Activated CD4-positive, alpha-beta memory T cell treated with anti-CD3 and anti-CD28 coated beads for 36 hours (primary cell): ENCODE measurements at regions not wholly inside any gene's neighbourhood (a gene's known extent, or its start where the extent isn't known, plus 50 kb on each side); places are given as distances from the start of the nearest gene placed in this dataset.
"Not testable (repeated sequence)": the region's sequence is repeated elsewhere in the genome, so short reads cannot be mapped to it uniquely, and the experiment has no call there.

Source experiments
- CTCF ChIA-PET: fragments of 350-600 bp; sonication (Branson Sonifier 250); formaldehyde crosslinking; loops from one replicate; lab custom pipeline; 2021; ENCODE audit warnings: antibody characterized with exemption, inconsistent platforms; lab: Charles Lee
- POLR2A ChIA-PET: fragments of 350-600 bp; sonication (Branson Sonifier 250); formaldehyde crosslinking; loops from one replicate; lab custom pipeline; 2021; ENCODE audit warnings: antibody characterized with exemption; lab: Charles Lee
- DNase-seq: peaks from one replicate; pipeline ENCODE4 v3.0.0-alpha.2; 2020
- H3K27ac Mint-ChIP-seq: one replicate; pipeline ENCODE4 v1.8.0; 2021; ENCODE audit warnings: mixed read lengths
- H3K27me3 Mint-ChIP-seq: one replicate; pipeline ENCODE4 v1.8.0; 2021; ENCODE audit warnings: mixed read lengths
- H3K36me3 Mint-ChIP-seq: one replicate; pipeline ENCODE4 v1.8.0; 2021; ENCODE audit warnings: mixed read lengths
- H3K4me1 Mint-ChIP-seq: one replicate; pipeline ENCODE4 v1.8.0; 2021; ENCODE audit warnings: low read depth, mixed read lengths
- H3K4me3 Mint-ChIP-seq: one replicate; pipeline ENCODE4 v1.8.0; 2021; ENCODE audit warnings: mild to moderate bottlenecking, mixed read lengths
- H3K9me3 Mint-ChIP-seq: one replicate; pipeline ENCODE4 v1.8.0; 2021; ENCODE audit warnings: mixed read lengths
- intact Hi-C: fragments of 100-400 bp; cut with micrococcal nuclease; formaldehyde crosslinking; loops from one replicate; pipeline ENCODE4 v1.15.1; 2023

- POLR2A ChIA-PET, result no interaction called here
- DNase-seq, result no peak
- CTCF ChIA-PET, result interaction anchor here (1.2 kb wide), 1 partner anchor 8 kb away, joined by 3 read pairs; no protein-coding TSS in a partner anchor
- Mint-ChIP-seq H3K4me3 (no peak overlapping the region), H3K27ac (no peak overlapping the region), H3K27me3 (no peaks in the 10 kb centered on the region), H3K4me1 (no peaks in the 10 kb centered on the region), H3K9me3 (no peaks in the 10 kb centered on the region), H3K36me3 (no peaks in the 10 kb centered on the region)
- intact Hi-C loops, result no loop called here
These were observed 183.0 kb upstream of the PRSS1 start for GRCh38 chr7:142566271-142566670.

- H3K27me3 Mint-ChIP-seq, H3K36me3 Mint-ChIP-seq, H3K9me3 Mint-ChIP-seq, POLR2A ChIA-PET, H3K27ac Mint-ChIP-seq, H3K4me3 Mint-ChIP-seq, H3K4me1 Mint-ChIP-seq, DNase-seq, CTCF ChIA-PET, intact Hi-C loops: not testable (repeated sequence)
These were observed 185.1 kb upstream of the PRSS1 start for GRCh38 chr7:142564125-142564524.

GRCh38 chr7:142563470-142563869 is 185.8 kb upstream of the PRSS1 start:
- POLR2A ChIA-PET, result no interaction called here
- CTCF ChIA-PET, result no interaction called here
- intact Hi-C loops, result no loop called here
- no peaks in the 10 kb centered on the region for H3K4me1 Mint-ChIP-seq
- H3K27ac Mint-ChIP-seq, result no peak overlapping the region
- no peak for DNase-seq
- H3K4me3 Mint-ChIP-seq, result no peak overlapping the region
- no peaks in the 10 kb centered on the region for H3K9me3 Mint-ChIP-seq
- no peaks in the 10 kb centered on the region for H3K36me3 Mint-ChIP-seq
- H3K27me3 Mint-ChIP-seq, result no peaks in the 10 kb centered on the region

GRCh38 chr7:142562688-142563087 is 186.6 kb upstream of the PRSS1 start:
- intact Hi-C loops, result no loop called here
- POLR2A ChIA-PET, result no interaction called here
- DNase-seq, result no peak
- H3K4me1 Mint-ChIP-seq, result peaks cover under 1% of the 10 kb centered on the region
- no peaks in the 10 kb centered on the region for H3K9me3 Mint-ChIP-seq
- H3K4me3 Mint-ChIP-seq, result no peak overlapping the region
- no peaks in the 10 kb centered on the region for H3K27me3 Mint-ChIP-seq
- no peaks in the 10 kb centered on the region for H3K36me3 Mint-ChIP-seq
- CTCF ChIA-PET, result no interaction called here
- H3K27ac Mint-ChIP-seq, result no peak overlapping the region

- H3K36me3 Mint-ChIP-seq, H3K4me1 Mint-ChIP-seq, H3K27ac Mint-ChIP-seq, intact Hi-C loops, H3K9me3 Mint-ChIP-seq, H3K4me3 Mint-ChIP-seq, H3K27me3 Mint-ChIP-seq, CTCF ChIA-PET, DNase-seq: not testable (repeated sequence)
- POLR2A ChIA-PET, result interaction anchor here (0.7 kb wide), 1 partner anchor 237 kb away, joined by 3 read pairs; no protein-coding TSS in a partner anchor
These were observed 187.9 kb upstream of the PRSS1 start for GRCh38 chr7:142561396-142561795.

GRCh38 chr7:142560770-142561169 is 188.5 kb upstream of the PRSS1 start:
- POLR2A ChIA-PET, CTCF ChIA-PET, intact Hi-C loops, H3K4me1 Mint-ChIP-seq, DNase-seq, H3K9me3 Mint-ChIP-seq, H3K36me3 Mint-ChIP-seq, H3K27me3 Mint-ChIP-seq: not testable (repeated sequence)
- peak overlapping the region; percentile 28 for H3K27ac Mint-ChIP-seq
- peak overlapping the region; percentile 43 for H3K4me3 Mint-ChIP-seq

GRCh38 chr7:142560166-142560565 is 189.1 kb upstream of the PRSS1 start:
- H3K36me3 Mint-ChIP-seq, result no peaks in the 10 kb centered on the region
- no peak for DNase-seq
- ChIA-PET CTCF (interaction anchor here (1.0 to 3.0 kb wide), 4 partner anchors 18 to 101 kb away, joined by 3 to 22 read pairs (median 4); no protein-coding TSS in a partner anchor), POLR2A (no interaction called here)
- peak overlapping the region; percentile 43 for H3K4me3 Mint-ChIP-seq
- intact Hi-C loops, result no loop called here
- no peak overlapping the region for H3K27ac Mint-ChIP-seq
- peaks cover 5% of the 10 kb centered on the region for H3K4me1 Mint-ChIP-seq
- no peaks in the 10 kb centered on the region for H3K9me3 Mint-ChIP-seq
- H3K27me3 Mint-ChIP-seq, result peaks cover 3% of the 10 kb centered on the region

GRCh38 chr7:142557971-142558582 is 191.2 kb upstream of the PRSS1 start:
- no peaks in the 10 kb centered on the region for H3K9me3 Mint-ChIP-seq
- no peaks in the 10 kb centered on the region for H3K36me3 Mint-ChIP-seq
- intact Hi-C loops, result loop anchor here (1.0 to 2.0 kb wide), 3 partner anchors 23 to 253 kb away; no protein-coding TSS in a partner anchor
- peaks cover 5% of the 10 kb centered on the region for H3K4me1 Mint-ChIP-seq
- peak; percentile 65 for DNase-seq
- H3K4me3 Mint-ChIP-seq, result peak overlapping the region; percentile 28
- peak overlapping the region; percentile 35 for H3K27ac Mint-ChIP-seq
- ChIA-PET POLR2A (no interaction called here), CTCF (interaction anchor here (0.6 to 3.0 kb wide), 33 partner anchors 9 to 831 kb away, joined by 3 to 22 read pairs (median 4); no protein-coding TSS in a partner anchor)
- peaks cover 3% of the 10 kb centered on the region for H3K27me3 Mint-ChIP-seq

- intact Hi-C loops, result loop anchor here (1.0 kb wide), 1 partner anchor 21 kb away; no protein-coding TSS in a partner anchor
- POLR2A ChIA-PET, result no interaction called here
- Mint-ChIP-seq H3K27me3 (peaks cover 3% of the 10 kb centered on the region), H3K36me3 (no peaks in the 10 kb centered on the region), H3K4me1 (peaks cover 5% of the 10 kb centered on the region), H3K9me3 (no peaks in the 10 kb centered on the region), H3K4me3 (no peak overlapping the region), H3K27ac (no peak overlapping the region)
- CTCF ChIA-PET, result no interaction called here
- peak; percentile 55 for DNase-seq
These were observed 192.5 kb upstream of the PRSS1 start for GRCh38 chr7:142556740-142557139.

- H3K4me3 Mint-ChIP-seq, result peak overlapping the region; percentile 56
- peak overlapping the region; percentile 7 for H3K27ac Mint-ChIP-seq
- CTCF ChIA-PET, result interaction anchor here (1.0 to 2.0 kb wide), 3 partner anchors 20 to 95 kb away, joined by 4 to 7 read pairs (median 5); no protein-coding TSS in a partner anchor
- H3K9me3 Mint-ChIP-seq, result no peaks in the 10 kb centered on the region
- H3K27me3 Mint-ChIP-seq, result peaks cover 3% of the 10 kb centered on the region
- DNase-seq, result no peak
- peaks cover 6% of the 10 kb centered on the region for H3K4me1 Mint-ChIP-seq
- H3K36me3 Mint-ChIP-seq, result no peaks in the 10 kb centered on the region
- POLR2A ChIA-PET, result interaction anchor here (0.7 kb wide), 1 partner anchor 241 kb away, joined by 3 read pairs; no protein-coding TSS in a partner anchor
- intact Hi-C loops, result no loop called here
These were observed 194.4 kb upstream of the PRSS1 start for GRCh38 chr7:142554560-142555532.

- POLR2A ChIA-PET, result no interaction called here
- no peaks in the 10 kb centered on the region for H3K36me3 Mint-ChIP-seq
- peaks cover 3% of the 10 kb centered on the region for H3K27me3 Mint-ChIP-seq
- no peaks in the 10 kb centered on the region for H3K9me3 Mint-ChIP-seq
- no peak overlapping the region for H3K27ac Mint-ChIP-seq
- intact Hi-C loops, result no loop called here
- H3K4me3 Mint-ChIP-seq, result no peak overlapping the region
- peaks cover 8% of the 10 kb centered on the region for H3K4me1 Mint-ChIP-seq
- DNase-seq, result no peak
- CTCF ChIA-PET, result no interaction called here
These were observed 196.1 kb upstream of the PRSS1 start for GRCh38 chr7:142553216-142553615.

GRCh38 chr7:142548978-142549377 is 200.3 kb upstream of the PRSS1 start:
- intact Hi-C loops, result no loop called here
- DNase-seq, result no peak
- ChIA-PET POLR2A (no interaction called here), CTCF (interaction anchor here (1.0 kb wide), 1 partner anchor 9 kb away, joined by 3 read pairs; no protein-coding TSS in a partner anchor)
- Mint-ChIP-seq H3K4me1 (peaks cover 2% of the 10 kb centered on the region), H3K36me3 (no peaks in the 10 kb centered on the region), H3K27me3 (no peaks in the 10 kb centered on the region), H3K9me3 (no peaks in the 10 kb centered on the region), H3K27ac (no peak overlapping the region), H3K4me3 (no peak overlapping the region)
